NCI-H146 treated with DMSO at 0.1 percent for 48 hours (cell line): ENCODE measurements at regions not wholly inside any gene's neighbourhood (a gene's known extent, or its start where the extent isn't known, plus 50 kb on each side); places are given as distances from the start of the nearest gene placed in this dataset.
A peak's percentile ranks its signal among the peaks of the same experiment; 100 is the strongest.

Source experiments
- DNase-seq: peaks from one replicate; lab custom pipeline; 2025; ENCODE audit not compliant: unreplicated experiment; lab: John Stamatoyannopoulos, UW

DNA sequence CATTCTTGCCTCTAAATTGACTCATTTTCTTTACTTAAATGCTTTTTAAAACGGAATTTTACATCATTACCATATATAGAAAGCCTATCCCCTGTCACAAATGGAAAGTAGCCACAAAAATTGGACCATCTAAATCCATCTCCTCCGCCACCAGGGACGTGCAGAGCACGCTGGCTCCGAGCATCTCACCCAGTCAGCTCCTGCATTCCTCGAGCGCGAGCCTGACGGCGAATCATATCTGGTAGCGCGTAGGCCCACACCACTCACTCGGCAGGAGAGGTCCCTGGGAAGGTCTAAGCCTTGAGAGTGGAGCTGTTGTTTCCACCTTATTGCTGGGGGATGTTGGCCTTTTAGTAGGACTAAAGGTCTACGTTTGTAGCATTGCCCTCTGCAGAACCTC, 152.4 kb downstream of the TRIM29 start:
- no peak for DNase-seq

DNA sequence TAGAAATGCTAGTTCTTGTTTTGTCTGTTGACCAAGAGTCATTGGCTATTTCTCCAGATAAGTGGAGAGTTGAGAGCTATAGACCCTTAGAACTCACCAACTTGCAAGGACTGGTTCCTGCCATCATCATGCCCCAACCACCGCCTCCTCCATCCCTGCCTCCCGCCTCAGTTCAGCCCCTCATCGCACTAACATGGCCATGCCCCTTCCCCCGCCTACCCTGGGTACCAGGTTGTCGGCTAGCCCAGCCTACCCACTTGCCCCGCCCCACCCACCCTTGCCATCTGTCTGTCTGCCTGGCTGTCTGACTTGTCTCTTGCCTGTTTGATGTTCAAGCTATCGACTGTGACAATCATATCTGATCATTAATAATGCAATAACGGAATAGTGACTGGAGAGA, 154.1 kb downstream of the TRIM29 start:
- DNase-seq = no peak

DNA sequence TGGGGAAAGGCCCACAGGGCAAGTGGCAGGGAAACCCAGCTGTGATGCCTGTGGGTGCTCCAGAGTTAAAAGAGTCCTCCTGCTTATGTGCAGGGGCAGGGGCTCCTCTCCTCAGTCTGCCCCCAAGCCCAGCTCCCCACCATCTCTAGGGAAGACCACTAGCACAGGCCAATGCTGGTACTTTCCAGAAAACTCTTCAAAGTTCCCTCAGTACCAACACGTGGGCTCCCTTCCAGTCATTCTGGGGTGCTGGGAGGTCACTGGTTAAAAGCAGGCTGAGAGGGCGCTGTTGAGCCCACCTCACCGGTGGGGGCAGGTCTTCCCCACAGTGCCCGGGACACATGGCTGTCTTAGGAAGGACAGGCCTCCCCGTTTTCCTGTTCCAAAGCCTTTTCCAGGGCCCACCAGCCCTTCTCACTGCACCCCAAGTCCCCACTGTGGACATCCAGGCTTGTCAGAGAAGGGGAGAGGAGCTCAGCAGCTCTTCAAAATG, 154.6 kb downstream of the TRIM29 start:
- DNase-seq = no peak

DNA sequence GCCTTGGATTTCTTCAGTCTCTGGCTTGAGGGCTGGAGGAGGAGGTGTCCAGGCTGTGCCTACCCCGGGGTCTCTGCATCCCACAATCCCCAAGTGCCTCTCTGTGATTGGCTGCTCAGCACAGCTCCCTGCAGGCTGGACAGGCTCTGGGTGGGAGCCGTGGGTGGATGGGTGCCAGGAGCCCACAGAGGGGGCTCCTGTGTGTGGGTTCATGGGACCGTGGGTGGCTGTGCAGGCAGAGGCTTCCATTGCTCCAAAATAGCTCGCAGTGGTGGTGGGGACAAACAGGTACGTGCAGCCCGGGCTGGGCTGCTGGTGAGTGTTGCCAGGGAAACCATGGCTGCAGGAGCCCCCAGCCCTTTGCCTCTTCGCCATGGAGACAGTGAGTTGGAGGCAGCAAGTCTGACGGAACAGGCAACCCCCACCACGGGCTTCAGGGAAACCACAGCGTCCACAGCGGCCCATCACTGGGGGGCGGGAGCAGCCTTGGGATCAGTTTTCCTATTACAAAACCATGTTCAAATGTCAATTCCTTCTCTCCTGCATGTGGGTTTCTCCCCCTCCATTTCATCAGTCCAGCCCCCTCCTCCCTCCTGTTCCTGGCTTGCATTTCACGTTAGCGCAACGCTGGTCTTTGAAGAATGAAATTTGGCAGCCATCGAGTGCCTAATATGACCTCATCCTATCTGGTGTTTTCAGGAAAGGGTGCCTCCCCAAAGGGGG, 155.2 kb downstream of the TRIM29 start:
- no peak for DNase-seq

DNA sequence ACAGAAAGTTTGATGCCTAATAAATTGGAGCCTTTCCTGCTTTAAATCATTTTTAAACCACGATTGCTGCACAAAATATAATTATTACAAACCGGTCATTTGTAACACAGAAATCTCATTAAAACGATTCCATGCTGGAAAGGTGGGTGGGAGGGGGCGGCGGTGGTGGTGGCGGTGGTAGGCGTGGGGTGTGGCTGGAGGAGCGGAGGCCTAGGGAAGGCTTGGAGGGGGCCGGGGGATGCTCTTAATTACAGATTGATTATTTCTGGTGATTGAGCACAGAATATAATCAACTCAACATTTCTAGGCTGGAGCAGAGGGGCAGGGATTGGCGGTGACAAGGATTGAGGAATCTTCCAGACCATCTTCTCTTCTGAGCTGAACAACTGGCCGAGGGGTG, 157.5 kb downstream of the TRIM29 start:
- DNase-seq = no peak

DNA sequence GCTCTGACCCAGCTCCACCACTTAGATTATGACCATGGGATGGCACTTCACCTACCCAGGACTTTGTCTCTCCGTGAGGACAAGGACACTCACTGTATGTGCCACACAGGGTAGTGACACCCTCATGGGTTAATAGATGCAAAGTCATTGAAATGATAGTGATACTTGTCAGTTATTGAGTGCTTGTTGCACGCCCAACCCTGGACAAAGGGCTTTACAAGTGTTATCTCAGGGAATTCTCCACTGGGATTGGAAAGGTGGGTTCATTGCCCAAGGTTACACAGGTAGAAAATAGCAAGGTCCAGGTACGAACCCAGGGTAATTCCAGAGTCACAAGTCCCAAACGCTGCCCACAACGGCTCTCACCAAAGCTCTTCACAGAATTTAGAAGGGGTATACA, 158.2 kb downstream of the TRIM29 start:
- DNase-seq = no peak

DNA sequence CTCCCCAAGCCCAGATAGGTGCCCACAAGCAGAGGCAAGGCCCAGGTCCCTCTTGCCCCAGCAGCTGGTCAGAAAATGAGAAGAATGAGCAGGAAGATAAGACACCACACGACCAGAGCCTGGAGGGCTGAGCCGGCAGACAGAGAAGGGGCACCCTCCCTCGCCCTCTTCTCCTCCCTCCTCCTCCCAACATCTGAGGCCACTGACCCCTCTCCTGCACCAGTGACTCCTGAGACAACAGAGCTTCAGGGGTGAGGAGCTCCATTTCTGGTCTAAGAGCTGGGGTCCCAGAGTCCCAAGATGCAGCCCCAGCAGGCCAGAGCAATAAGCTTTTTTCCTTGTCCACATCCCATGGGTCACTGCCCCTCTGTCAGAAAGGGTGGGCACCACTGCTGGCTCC, 159.2 kb downstream of the TRIM29 start:
- DNase-seq = no peak

DNA sequence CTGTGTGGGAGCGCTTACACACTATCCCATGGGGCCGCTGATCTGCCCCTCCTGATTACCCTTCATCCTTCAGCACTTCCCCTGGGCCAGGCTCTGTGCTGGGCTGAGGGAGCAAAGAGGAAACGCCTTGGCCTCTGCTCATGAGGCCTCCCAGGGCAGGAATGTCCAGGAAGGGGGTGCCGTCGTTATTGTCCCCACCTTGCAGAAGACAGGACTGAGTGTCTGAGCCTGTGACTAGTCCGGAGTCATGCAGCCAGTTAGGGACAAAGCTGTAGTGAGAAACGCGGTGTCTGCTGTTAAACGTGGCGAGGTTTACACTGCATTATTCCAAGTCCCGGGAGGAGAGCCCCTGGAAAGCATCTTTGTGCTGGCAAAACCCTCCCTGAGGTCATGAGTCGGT, 160.0 kb downstream of the TRIM29 start:
- DNase-seq = no peak

DNA sequence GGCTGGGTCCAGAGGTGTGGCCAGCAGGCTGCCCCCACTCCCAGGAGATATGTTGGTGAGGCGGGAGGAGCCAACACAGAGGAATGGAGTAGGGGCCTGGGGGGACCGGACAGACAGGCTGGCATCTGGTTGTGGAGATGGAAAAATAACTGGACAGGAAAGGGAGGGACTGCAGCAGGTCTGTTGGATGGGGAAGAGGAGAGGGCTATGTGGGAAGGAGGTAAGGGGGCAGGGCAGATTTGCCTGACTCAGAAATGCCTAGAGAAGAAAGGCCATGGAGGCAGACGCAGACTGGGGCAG, 160.4 kb downstream of the TRIM29 start:
- DNase-seq = no peak

DNA sequence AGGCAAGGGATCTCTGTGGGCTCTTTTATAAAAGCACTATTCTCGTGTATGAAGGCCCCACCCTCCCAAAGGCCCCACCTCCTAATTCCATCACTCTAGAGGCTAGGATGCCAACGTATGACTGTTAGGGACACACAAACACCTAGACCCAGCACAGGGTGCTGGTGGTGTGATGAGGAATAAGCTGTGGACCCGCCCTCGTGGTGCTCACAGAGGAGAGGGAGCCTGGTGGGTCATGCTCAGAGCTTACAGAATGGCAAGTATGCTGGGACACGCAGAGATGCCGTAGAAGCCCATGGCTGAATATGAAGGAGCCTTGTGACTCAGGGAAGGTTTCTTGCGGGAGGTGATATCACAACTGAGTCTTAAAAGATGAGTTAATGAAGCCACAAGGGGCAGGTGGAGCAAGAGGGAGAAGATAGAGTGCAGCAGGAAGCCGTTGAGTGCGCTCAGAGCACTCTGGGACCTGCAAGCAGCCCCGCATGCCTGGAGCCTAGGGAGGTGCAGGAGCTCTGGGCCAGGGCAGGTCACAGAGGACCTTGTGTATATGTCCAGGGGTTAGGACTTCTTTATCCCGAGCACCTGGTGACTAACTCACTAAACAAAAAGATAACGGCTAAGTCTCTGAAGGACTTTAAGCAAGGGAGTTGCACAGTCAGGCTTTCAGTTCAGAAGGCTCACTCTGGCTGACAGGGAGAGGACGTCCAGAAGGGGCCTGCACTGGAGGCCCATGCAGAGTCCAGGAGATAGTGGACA, 160.9 kb downstream of the TRIM29 start:
- DNase-seq = no peak

DNA sequence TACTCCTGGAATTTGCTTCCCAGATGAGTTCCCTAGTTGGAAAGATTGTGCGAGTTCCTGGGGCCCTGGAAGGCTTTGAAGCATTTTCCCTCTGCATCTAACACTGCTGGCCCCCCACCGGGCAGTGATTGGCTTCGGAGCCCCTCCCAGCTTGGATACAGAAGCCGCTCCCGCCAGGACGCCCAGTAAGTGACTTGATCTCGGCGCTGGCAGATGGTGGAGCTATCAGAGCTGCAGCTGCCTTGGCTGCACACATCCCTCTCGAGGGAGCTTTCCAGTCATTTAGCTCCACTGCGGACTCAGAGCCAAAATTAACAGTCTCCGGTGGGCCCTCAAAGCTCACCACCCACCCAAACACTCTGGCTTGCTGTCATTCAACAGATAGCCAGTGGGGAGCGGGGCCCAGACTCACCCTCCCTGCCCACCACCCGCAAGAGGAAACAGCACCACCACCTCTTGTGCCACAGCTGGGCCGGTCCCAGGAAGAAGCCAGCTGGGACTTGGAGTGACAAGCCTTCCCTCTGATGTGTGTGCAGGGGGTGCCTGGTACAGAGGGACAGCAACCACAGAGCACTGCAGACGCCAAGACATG, 162.3 kb downstream of the TRIM29 start:
- DNase-seq = peak; percentile 54

DNA sequence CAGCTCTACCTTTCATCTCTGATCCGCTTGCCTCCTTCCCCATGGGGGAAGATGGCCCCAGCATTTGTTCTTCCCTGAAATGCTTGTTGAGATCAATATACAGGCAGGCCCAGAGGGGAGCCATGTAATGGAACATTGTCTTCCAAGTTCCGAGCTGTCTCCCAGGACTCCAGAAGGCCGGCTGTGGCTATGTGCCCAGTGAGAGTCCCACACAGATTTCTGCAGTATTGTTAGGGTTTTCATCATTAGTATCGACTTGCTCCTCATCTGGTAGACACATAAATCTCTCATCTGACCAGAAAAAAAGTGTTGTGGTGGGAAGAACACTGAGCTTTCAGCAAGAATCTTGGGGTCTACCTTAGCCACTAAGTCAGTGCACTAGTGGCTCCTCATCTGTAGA, 163.4 kb downstream of the TRIM29 start:
- DNase-seq = no peak

DNA sequence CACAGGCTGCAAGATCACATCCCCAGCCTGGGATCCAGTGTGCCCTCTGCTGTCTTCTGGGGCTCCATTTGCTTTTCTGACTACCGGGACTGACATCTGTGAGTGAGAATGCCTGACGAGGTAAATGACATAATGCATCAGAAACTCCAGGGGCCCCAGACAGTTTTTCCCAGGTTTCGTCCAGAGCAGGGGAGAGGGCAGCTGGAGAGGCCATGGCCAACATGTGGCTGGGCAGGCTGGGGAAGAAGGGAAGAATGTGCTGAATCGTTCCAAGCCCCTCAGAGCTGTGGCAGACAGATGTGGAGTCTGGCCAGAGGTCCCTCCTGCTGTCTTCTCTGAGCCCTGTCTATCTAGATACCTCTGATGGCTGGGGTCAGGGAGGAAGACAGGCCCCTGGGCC, 163.9 kb downstream of the TRIM29 start:
- DNase-seq = no peak

DNA sequence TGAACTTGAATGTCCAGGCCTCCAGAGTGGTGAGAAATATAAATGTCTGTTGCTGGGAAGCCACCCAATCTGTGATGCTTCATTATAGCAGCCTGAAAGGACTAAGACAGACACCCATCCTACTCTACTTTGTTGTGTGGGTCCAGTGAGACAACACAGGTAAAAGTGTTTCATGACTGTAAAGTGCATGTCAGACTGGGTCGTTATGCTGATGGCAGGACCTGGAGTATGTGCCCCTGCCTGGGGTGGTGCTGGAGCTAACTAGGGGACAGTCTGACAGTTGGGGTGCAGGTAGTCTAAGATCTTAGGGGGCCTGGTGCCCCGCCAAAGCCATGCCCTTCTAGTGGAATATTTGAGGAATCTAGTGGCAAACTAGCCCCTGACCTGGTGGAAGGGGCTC, 165.6 kb downstream of the TRIM29 start:
- no peak for DNase-seq

DNA sequence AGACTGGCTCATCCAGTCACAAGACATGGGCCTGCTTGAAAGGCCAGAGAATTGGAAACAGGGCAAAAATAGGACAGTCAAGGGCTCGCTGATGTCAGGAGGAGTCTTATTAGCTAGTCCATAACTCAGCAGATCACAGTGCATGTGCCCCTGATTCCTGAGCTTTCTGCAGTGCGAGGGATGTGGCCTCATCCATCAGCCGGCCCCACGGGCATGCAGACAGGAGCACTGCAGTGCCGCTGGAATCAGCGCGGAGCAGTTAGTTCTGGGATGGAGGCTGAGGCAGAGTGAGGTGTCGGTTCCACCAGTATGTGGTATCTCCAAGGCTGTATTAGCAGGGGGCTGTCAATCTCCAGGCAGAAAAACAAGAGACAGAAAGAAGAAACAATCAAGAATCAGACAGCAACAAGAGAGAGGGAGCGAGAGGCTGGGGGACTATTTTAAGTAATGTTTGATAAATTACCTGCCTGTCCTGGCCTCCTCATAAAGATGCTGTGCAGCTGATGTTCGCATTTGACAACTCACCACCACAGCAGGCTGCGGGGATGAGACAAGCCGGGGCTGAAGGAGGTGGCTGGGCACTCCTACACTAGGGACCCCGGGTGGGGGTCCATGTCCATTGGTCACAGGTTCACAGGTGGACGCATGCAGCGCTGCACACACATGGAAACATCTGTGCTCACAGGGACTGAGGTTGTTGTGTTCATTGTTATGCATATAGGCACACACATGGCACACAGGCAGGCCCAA, 167.2 kb downstream of the TRIM29 start:
- no peak for DNase-seq

DNA sequence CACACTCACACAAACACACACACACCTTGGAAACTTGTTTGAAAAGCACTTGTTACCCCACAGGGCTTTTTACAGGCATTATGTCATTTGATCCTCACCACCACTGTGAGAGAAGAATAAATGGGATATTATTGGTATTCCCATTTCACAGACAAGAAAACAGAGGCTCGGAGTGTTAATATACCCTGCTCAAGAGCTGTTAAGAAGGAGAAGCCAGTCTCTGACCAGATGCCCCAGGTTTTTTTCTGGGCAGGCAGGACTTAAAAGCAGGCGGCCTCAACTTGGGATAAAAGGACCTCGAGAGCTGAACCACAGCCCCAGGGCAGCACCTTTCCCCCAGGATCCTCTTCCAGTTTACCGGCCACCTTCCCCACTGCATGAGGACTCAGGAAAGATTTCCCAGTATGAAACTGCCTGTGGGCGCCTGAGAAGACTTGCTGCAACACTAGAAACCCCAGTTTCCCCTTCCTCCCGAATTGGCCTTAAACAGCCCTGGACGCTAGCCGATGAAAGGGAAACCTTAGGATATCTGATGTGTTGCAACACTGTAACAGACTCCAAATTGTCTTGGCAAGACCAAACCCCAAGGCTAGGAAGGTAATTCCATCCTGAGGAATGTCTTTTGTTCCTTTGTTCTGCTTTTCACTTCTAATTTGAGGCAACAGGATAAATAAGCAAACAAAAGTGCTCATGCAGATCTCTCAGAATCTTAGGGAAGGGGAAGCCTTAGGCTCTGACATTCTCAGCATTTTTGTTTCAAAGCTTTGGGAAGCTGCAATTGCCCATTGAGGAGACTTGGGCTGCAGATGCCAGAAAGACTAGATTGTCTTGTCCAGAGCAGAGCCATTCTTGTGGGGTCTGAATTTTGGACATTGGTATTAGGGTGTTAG, 173.5 kb downstream of the TRIM29 start:
- DNase-seq = no peak

DNA sequence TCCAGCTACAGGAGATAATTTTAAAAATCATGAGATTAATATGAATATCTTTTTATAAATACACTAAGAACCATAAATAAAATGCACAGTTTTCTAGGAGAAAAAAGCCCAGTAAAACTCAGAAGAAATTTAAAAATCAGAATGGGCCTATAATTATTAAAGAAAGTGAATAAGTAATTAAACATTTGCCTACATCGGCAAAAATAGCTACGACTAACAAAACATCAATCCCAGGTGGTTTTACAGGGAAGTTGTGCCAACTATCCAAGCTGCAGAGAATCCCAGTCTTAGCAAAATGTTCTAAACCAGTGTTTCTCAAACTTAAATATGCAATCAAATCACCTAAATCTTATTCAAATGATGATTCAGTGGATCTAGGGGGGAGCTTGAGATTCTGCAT, 180.0 kb downstream of the TRIM29 start:
- no peak for DNase-seq

DNA sequence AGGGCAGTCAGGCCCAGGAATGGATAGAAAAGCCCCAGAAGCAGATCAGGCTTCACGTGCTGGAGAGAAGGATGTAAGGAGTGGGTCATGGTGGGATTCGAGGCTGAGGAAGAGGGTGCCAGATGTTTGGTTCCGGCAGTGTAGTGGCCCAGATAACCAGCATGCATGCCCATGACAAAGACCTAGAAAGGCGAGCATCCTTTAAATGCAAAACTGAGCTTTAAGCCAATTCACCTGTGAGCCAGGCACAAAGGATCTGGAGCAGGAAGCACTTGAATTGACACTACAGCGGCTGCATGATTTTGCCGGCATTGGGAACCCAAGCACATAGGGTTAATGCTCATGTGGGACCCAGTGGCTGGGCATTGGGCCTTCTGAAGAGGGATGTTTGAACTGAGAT, 185.5 kb downstream of the TRIM29 start:
- DNase-seq = no peak

DNA sequence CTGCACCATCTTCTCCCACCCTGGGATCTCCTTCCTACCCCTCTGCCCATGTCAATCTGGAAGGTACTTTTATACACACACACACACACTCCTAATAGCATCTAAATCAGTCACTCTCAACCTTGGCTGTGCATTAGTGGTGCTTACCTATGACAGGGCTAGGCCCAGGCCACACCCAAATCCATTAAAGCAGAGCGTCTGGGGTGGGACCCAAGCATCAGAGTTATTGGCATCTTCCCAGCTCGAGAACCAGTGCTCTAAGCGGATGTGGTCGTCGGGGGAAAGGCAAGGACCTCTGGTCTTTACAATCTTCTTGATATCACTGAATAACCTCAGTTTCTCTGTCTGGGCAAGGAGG, 194.6 kb downstream of the TRIM29 start:
- no peak for DNase-seq

DNA sequence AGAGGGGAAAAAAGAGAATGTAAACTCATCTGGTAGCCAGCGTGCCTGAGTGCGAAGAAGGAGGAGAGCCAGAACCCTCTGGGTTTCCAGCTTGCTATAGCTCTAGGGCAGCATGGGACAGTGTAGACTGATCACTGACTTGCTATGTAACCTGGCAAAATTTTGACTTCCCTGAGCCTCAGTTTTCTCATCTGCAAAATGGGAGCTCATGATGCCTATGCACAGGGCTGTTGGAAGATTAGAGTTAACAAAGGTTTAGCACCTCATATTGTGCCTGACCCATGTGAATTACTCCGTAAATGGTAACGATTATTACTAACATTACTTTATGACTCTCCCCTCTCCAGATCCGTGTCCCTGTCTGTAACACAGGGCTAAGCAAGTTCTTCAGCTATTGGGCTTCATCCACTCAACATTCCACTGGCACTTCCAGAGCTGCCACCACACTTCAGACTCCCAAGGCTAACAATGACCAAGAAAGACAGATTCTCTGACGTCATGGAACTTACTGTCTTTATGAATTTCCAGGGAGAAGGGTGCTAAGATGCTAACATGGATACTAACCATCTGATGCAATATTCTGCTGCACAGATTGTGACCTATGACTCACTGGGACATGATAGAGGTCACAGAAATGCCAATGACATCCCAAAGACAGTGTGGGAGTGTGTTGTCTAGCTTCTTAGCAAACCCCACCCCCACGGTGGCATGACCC, 195.2 kb downstream of the TRIM29 start:
- DNase-seq = no peak
